HepG2 (cell line): ENCODE measurements at regions not wholly inside any gene's neighbourhood (a gene's known extent, or its start where the extent isn't known, plus 50 kb on each side); places are given as distances from the start of the nearest gene placed in this dataset.

ENCODE experiments used
- CENPBD1 ChIP-seq: sonication (generic); formaldehyde crosslinking; IDR thresholded peaks from 2 replicates; pipeline ENCODE4 v1.8.0; 2022; ENCODE audit warnings: missing genetic modification reagents, low read depth, mild to moderate bottlenecking, borderline replicate concordance
- IRF2 ChIP-seq: IDR thresholded peaks from 2 replicates; pipeline ENCODE4 v1.6.1; 2018; ENCODE audit warnings: missing genetic modification reagents, missing compliant biosample characterization
- KMT2A ChIP-seq: sonication (generic); formaldehyde crosslinking; IDR thresholded peaks from 2 replicates; pipeline ENCODE4 v1.4.0; 2020; ENCODE audit warnings: missing genetic modification reagents
- MAX ChIP-seq: IDR thresholded peaks from 2 replicates; pipeline ENCODE4 v1.6.1; 2012; ENCODE audit warnings: inconsistent platforms
- MEF2D ChIP-seq: sonication (generic); formaldehyde crosslinking; IDR thresholded peaks from 2 replicates; pipeline ENCODE4 v1.5.1; 2020; ENCODE audit warnings: mild to moderate bottlenecking, missing genetic modification reagents
- PAX8 ChIP-seq: sonication (generic); formaldehyde crosslinking; IDR thresholded peaks from 2 replicates; pipeline ENCODE4 v1.8.0; 2022; ENCODE audit warnings: mild to moderate bottlenecking, missing genetic modification reagents, borderline replicate concordance
- RARA ChIP-seq: IDR thresholded peaks from 2 replicates; pipeline ENCODE4 v1.6.1; 2016; ENCODE audit warnings: missing genetic modification reagents, missing compliant biosample characterization
- SALL1 ChIP-seq: sonication (generic); formaldehyde crosslinking; IDR thresholded peaks from 2 replicates; pipeline ENCODE4 v1.8.0; 2022; ENCODE audit warnings: mild to moderate bottlenecking, missing genetic modification reagents
- SMAD3 ChIP-seq: sonication (generic); formaldehyde crosslinking; IDR thresholded peaks from 2 replicates; pipeline ENCODE4 v1.4.0; 2020; ENCODE audit warnings: missing genetic modification reagents
- SNAPC4 ChIP-seq: sonication (generic); formaldehyde crosslinking; IDR thresholded peaks from 2 replicates; pipeline ENCODE4 v1.4.0; 2020; ENCODE audit warnings: mild to moderate bottlenecking, missing genetic modification reagents
- SRY ChIP-seq: sonication (generic); formaldehyde crosslinking; IDR thresholded peaks from 2 replicates; pipeline ENCODE4 v1.8.0; 2022; ENCODE audit warnings: mild to moderate bottlenecking, missing genetic modification reagents
- ZBTB46 ChIP-seq: sonication (generic); formaldehyde crosslinking; IDR thresholded peaks from 2 replicates; pipeline ENCODE4 v1.4.0; 2020; ENCODE audit warnings: mild to moderate bottlenecking, missing genetic modification reagents, borderline replicate concordance
- ZNF260 ChIP-seq: sonication (generic); formaldehyde crosslinking; IDR thresholded peaks from 2 replicates; pipeline ENCODE4 v1.4.0; 2020; ENCODE audit warnings: missing genetic modification reagents, low read depth, mild to moderate bottlenecking, borderline replicate concordance
- ZNF274 ChIP-seq: sonication (generic); formaldehyde crosslinking; IDR thresholded peaks from 2 replicates; pipeline ENCODE4 v1.5.1; 2020; ENCODE audit warnings: mild to moderate bottlenecking, missing genetic modification reagents
- ZNF513 ChIP-seq: sonication (generic); formaldehyde crosslinking; conservative IDR thresholded peaks from 2 replicates; pipeline ENCODE4 v1.5.0; 2020; ENCODE audit warnings: missing genetic modification reagents
- ZNF563 ChIP-seq: sonication (generic); formaldehyde crosslinking; IDR thresholded peaks from 2 replicates; pipeline ENCODE4 v1.8.0; 2022; ENCODE audit warnings: mild to moderate bottlenecking, moderate library complexity, missing genetic modification reagents
- ZNF670 ChIP-seq: sonication (generic); formaldehyde crosslinking; IDR thresholded peaks from 2 replicates; pipeline ENCODE4 v1.8.0; 2022; ENCODE audit warnings: mild to moderate bottlenecking, missing genetic modification reagents, borderline replicate concordance
- ZNF777 ChIP-seq: sonication (generic); formaldehyde crosslinking; IDR thresholded peaks from 2 replicates; pipeline ENCODE4 v1.4.0; 2020; ENCODE audit warnings: missing genetic modification reagents
- ZNF841 ChIP-seq: sonication (generic); formaldehyde crosslinking; IDR thresholded peaks from 2 replicates; pipeline ENCODE4 v1.8.1; 2023; ENCODE audit warnings: missing genetic modification reagents, borderline replicate concordance

GRCh38 chr7:130925136-130925794 lies 191.3 kb upstream of the KLF14 start (continued):
- TF ChIP-seq ZNF274 (CRISPR knock-in tag) (no peak), SALL1 (CRISPR knock-in tag) (peak; percentile 56), SNAPC4 (CRISPR knock-in tag) (no peak), CENPBD1 (no peak), ZNF841 (CRISPR knock-in tag) (no peak), ZNF563 (CRISPR knock-in tag) (no peak; the same call in 1 of the 2 replicates), RARA (CRISPR knock-in tag) (peak; percentile 26; the same call in 1 of the 2 replicates), ZNF777 (CRISPR knock-in tag) (no peak), MAX (peak; percentile 36; the same call in 1 of the 2 replicates), ZNF670 (CRISPR knock-in tag) (no peak), IRF2 (CRISPR knock-in tag) (no peak), ZNF513 (CRISPR knock-in tag) (no peak), KMT2A (CRISPR knock-in tag) (no peak), MEF2D (no peak), ZBTB46 (CRISPR knock-in tag) (no peak), ZNF260 (CRISPR knock-in tag) (no peak), SMAD3 (CRISPR knock-in tag) (no peak), PAX8 (no peak), SRY (CRISPR knock-in tag) (no peak)
